ENCODE measurements at regions not wholly inside any gene's neighbourhood (a gene's known extent, or its start where the extent isn't known, plus 50 kb on each side); places are given as distances from the start of the nearest gene placed in this dataset.
"Not testable (repeated sequence)": the region's sequence is repeated elsewhere in the genome, so short reads cannot be mapped to it uniquely, and the experiment has no call there.

GRCh38 chr1:86633306-86633838 lies 71.0 kb upstream of the SH3GLB1 start:
- H3K27ac ChIP-seq; H3F3A ChIP-seq (ENCODE audit: insufficient read depth, low read depth); CTCF ChIA-PET; H3K9me2 ChIP-seq (ENCODE audit: insufficient read depth); H2AFZ ChIP-seq; BruUV-seq (replicated peaks); H4K20me1 ChIP-seq (ENCODE audit: insufficient read depth); H3K4me1 ChIP-seq (replicated peaks; ENCODE audit: insufficient read depth); H3K36me3 ChIP-seq (ENCODE audit: low read depth); H3K9me3 ChIP-seq (ENCODE audit: insufficient read depth, low read depth); H3K4me3 ChIP-seq; H3K27me3 ChIP-seq (ENCODE audit: insufficient read depth, low read depth); intact Hi-C loops (cut with micrococcal nuclease; ENCODE audit: unreplicated experiment); POLR2A ChIA-PET (ENCODE audit: unreplicated experiment); DNase-seq; H3K79me2 ChIP-seq (ENCODE audit: low read depth): not testable (repeated sequence)
- peak overlapping the region; percentile 42; the same call in 1 of the 2 replicates for H3K4me2 ChIP-seq

- no peak for TF ChIP-seq EZH2 (IDR thresholded peaks at IDR 0.05; ENCODE audit: low read depth)
- TF ChIP-seq, protein P1, sequence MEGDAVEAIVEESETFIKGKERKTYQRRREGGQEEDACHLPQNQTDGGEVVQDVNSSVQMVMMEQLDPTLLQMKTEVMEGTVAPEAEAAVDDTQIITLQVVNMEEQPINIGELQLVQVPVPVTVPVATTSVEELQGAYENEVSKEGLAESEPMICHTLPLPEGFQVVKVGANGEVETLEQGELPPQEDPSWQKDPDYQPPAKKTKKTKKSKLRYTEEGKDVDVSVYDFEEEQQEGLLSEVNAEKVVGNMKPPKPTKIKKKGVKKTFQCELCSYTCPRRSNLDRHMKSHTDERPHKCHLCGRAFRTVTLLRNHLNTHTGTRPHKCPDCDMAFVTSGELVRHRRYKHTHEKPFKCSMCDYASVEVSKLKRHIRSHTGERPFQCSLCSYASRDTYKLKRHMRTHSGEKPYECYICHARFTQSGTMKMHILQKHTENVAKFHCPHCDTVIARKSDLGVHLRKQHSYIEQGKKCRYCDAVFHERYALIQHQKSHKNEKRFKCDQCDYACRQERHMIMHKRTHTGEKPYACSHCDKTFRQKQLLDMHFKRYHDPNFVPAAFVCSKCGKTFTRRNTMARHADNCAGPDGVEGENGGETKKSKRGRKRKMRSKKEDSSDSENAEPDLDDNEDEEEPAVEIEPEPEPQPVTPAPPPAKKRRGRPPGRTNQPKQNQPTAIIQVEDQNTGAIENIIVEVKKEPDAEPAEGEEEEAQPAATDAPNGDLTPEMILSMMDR (conservative IDR thresholded peaks at IDR 0.05), result no peak
- Histone ChIP-seq H3K36me3 (ENCODE audit: low read depth) (no peaks in the 10 kb centered on the region), H3K79me2 (ENCODE audit: low read depth) (no peaks in the 10 kb centered on the region), H3K9me3 (ENCODE audit: insufficient read depth, low read depth) (no peaks in the 10 kb centered on the region; the same call in 1 of the 2 replicates), H3K27ac (no peak overlapping the region), H3K4me3 (no peak overlapping the region), H3K27me3 (ENCODE audit: insufficient read depth, low read depth) (peaks cover 5% of the 10 kb centered on the region; the same call in 1 of the 2 replicates), H4K20me1 (ENCODE audit: insufficient read depth) (no peaks in the 10 kb centered on the region), H3K9me2 (ENCODE audit: insufficient read depth) (no peaks in the 10 kb centered on the region), H3K4me1 (replicated peaks; ENCODE audit: insufficient read depth) (no peaks in the 10 kb centered on the region), H3F3A (ENCODE audit: insufficient read depth, low read depth) (no peaks in the 10 kb centered on the region), H3K4me2 (no peak overlapping the region), H2AFZ (no peak overlapping the region)
- intact Hi-C loops (cut with micrococcal nuclease; ENCODE audit: unreplicated experiment), result no loop called here
- BruUV-seq (replicated peaks), result no TSS peak
- CTCF ChIA-PET, result no interaction called here
- no peak for DNase-seq
- POLR2A ChIA-PET (ENCODE audit: unreplicated experiment), result no interaction called here
Measured at GRCh38 chr1:86633921-86634320, 70.5 kb upstream of the SH3GLB1 start.

GRCh38 chr1:86636898-86637297 lies 67.5 kb upstream of the SH3GLB1 start:
- H3K4me1 ChIP-seq (replicated peaks; ENCODE audit: insufficient read depth), result no peaks in the 10 kb centered on the region
- no peaks in the 10 kb centered on the region for H3K79me2 ChIP-seq (ENCODE audit: low read depth)
- TF ChIP-seq, protein P1 (conservative IDR thresholded peaks at IDR 0.05), result no peak
- TF ChIP-seq EZH2 (IDR thresholded peaks at IDR 0.05; ENCODE audit: low read depth), result no peak
- H3K9me2 ChIP-seq (ENCODE audit: insufficient read depth), result no peaks in the 10 kb centered on the region
- ChIA-PET POLR2A (ENCODE audit: unreplicated experiment) (no interaction called here), CTCF (no interaction called here)
- no peaks in the 10 kb centered on the region for H4K20me1 ChIP-seq (ENCODE audit: insufficient read depth)
- no peak overlapping the region for H2AFZ ChIP-seq
- no peak overlapping the region for H3K4me2 ChIP-seq
- no peak overlapping the region for H3K4me3 ChIP-seq
- no peak overlapping the region for H3K27ac ChIP-seq
- no peaks in the 10 kb centered on the region for H3K36me3 ChIP-seq (ENCODE audit: low read depth)
- no peaks in the 10 kb centered on the region for H3F3A ChIP-seq (ENCODE audit: insufficient read depth, low read depth)
- intact Hi-C loops (cut with micrococcal nuclease; ENCODE audit: unreplicated experiment), result no loop called here
- no TSS peak for BruUV-seq (replicated peaks)
- H3K9me3 ChIP-seq (ENCODE audit: insufficient read depth, low read depth), result no peaks in the 10 kb centered on the region
- DNase-seq, result no peak
- no peaks in the 10 kb centered on the region for H3K27me3 ChIP-seq (ENCODE audit: insufficient read depth, low read depth)

GRCh38 chr1:86640161-86640670 lies 64.2 kb upstream of the SH3GLB1 start:
- Histone ChIP-seq H3F3A (ENCODE audit: insufficient read depth, low read depth) (no peaks in the 10 kb centered on the region), H3K4me3 (no peak overlapping the region), H3K4me2 (no peak overlapping the region), H3K4me1 (replicated peaks; ENCODE audit: insufficient read depth) (no peaks in the 10 kb centered on the region), H3K79me2 (ENCODE audit: low read depth) (no peaks in the 10 kb centered on the region), H3K27ac (no peak overlapping the region), H3K9me2 (ENCODE audit: insufficient read depth) (no peaks in the 10 kb centered on the region), H3K27me3 (ENCODE audit: insufficient read depth, low read depth) (no peaks in the 10 kb centered on the region), H4K20me1 (ENCODE audit: insufficient read depth) (no peaks in the 10 kb centered on the region), H3K9me3 (ENCODE audit: insufficient read depth, low read depth) (no peaks in the 10 kb centered on the region), H3K36me3 (ENCODE audit: low read depth) (no peaks in the 10 kb centered on the region), H2AFZ (no peak overlapping the region)
- BruUV-seq (replicated peaks), result no TSS peak
- ChIA-PET CTCF (no interaction called here), POLR2A (ENCODE audit: unreplicated experiment) (no interaction called here)
- intact Hi-C loops (cut with micrococcal nuclease; ENCODE audit: unreplicated experiment), result no loop called here
- TF ChIP-seq, protein P1 (conservative IDR thresholded peaks at IDR 0.05), result no peak
- TF ChIP-seq EZH2 (IDR thresholded peaks at IDR 0.05; ENCODE audit: low read depth), result no peak
- DNase-seq, result no peak

Measured in PC-9 (cell line).